ENCODE measurements at regions not wholly inside any gene's neighbourhood (a gene's known extent, or its start where the extent isn't known, plus 50 kb on each side); places are given as distances from the start of the nearest gene placed in this dataset.

GRCh38 chr3:154496978-154497377 lies 67.0 kb upstream of the GPR149 start:
- TF ChIP-seq, protein P1, sequence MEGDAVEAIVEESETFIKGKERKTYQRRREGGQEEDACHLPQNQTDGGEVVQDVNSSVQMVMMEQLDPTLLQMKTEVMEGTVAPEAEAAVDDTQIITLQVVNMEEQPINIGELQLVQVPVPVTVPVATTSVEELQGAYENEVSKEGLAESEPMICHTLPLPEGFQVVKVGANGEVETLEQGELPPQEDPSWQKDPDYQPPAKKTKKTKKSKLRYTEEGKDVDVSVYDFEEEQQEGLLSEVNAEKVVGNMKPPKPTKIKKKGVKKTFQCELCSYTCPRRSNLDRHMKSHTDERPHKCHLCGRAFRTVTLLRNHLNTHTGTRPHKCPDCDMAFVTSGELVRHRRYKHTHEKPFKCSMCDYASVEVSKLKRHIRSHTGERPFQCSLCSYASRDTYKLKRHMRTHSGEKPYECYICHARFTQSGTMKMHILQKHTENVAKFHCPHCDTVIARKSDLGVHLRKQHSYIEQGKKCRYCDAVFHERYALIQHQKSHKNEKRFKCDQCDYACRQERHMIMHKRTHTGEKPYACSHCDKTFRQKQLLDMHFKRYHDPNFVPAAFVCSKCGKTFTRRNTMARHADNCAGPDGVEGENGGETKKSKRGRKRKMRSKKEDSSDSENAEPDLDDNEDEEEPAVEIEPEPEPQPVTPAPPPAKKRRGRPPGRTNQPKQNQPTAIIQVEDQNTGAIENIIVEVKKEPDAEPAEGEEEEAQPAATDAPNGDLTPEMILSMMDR (IDR thresholded peaks at IDR 0.05) = no peak
- no peak for TF ChIP-seq POLR2A (IDR thresholded peaks at IDR 0.05)

Data from testis (tissue), 2 donors.